Activated B cell treated with CpG ODN at 0.5 μM for 24 hours (primary cell): ENCODE measurements at regions not wholly inside any gene's neighbourhood (a gene's known extent, or its start where the extent isn't known, plus 50 kb on each side); places are given as distances from the start of the nearest gene placed in this dataset.

Experiments used
- ATAC-seq: fragments of 200-7000 bp; cut with Tn5 transposase; one replicate; pipeline ENCODE4 v1.10.0; 2021; ENCODE audit warnings: low read depth, mild to moderate bottlenecking, moderate library complexity
- CTCF ChIA-PET: fragments of 350-600 bp; sonication (Branson Sonifier 250); formaldehyde crosslinking; loops from one replicate; lab custom pipeline; 2021; ENCODE audit warnings: antibody characterized with exemption; lab: Charles Lee
- POLR2A ChIA-PET: fragments of 350-600 bp; sonication (Branson Sonifier 250); formaldehyde crosslinking; loops from one replicate; lab custom pipeline; 2021; ENCODE audit warnings: antibody characterized with exemption; lab: Charles Lee
- DNase-seq: peaks from one replicate; pipeline ENCODE4 v3.0.0; 2022
- H3K27ac Mint-ChIP-seq: one replicate; pipeline ENCODE4 v1.8.0; 2020; ENCODE audit warnings: mixed read lengths
- H3K27me3 Mint-ChIP-seq: one replicate; pipeline ENCODE4 v1.8.0; 2021; ENCODE audit warnings: mixed read lengths
- H3K36me3 Mint-ChIP-seq: one replicate; pipeline ENCODE4 v1.8.0; 2021; ENCODE audit warnings: low read depth, mixed read lengths
- H3K4me1 Mint-ChIP-seq: one replicate; pipeline ENCODE4 v1.8.0; 2021; ENCODE audit warnings: mixed read lengths
- H3K4me3 Mint-ChIP-seq: one replicate; pipeline ENCODE4 v1.8.0; 2020; ENCODE audit warnings: mild to moderate bottlenecking, mixed read lengths
- H3K9me3 Mint-ChIP-seq: one replicate; pipeline ENCODE4 v1.8.0; 2020; ENCODE audit warnings: mixed read lengths
- CTCF ChIP-seq: fragments of 200-600 bp; IDR thresholded peaks from one replicate; pipeline ENCODE4 v1.8.0; 2022; ENCODE audit warnings: antibody characterized with exemption, mild to moderate bottlenecking
- intact Hi-C: fragments of 100-400 bp; cut with micrococcal nuclease; formaldehyde crosslinking; loops from one replicate; pipeline ENCODE4 v1.15.1; 2024

DNA sequence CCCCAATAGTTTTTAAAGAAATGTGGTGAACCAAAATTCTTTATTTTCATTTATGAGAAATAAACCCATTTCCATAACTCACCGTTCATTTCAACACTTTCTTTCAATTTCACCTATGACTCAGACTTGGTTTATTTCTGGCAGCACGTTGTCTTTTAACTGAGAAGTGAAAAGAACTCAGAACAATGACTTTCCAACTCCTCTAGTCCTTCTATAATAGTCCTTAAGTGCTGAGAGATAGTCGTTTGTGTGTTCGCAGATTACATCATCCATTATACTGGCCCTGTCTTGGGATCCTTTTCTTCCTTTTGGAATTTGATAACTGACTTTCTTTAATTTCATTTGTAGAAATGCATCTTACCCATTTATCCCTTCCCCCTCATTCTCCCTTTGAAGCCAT lies 113.6 kb downstream of the GLUD2 start:
- peaks cover 2% of the 10 kb centered on the region for H3K4me1 Mint-ChIP-seq
- H3K4me3 Mint-ChIP-seq, result no peak overlapping the region
- ATAC-seq (no peak), DNase-seq (no peak)
- ChIA-PET CTCF (no interaction called here), POLR2A (no interaction called here)
- H3K36me3 Mint-ChIP-seq, result no peaks in the 10 kb centered on the region
- no peaks in the 10 kb centered on the region for H3K27me3 Mint-ChIP-seq
- H3K9me3 Mint-ChIP-seq, result no peaks in the 10 kb centered on the region
- H3K27ac Mint-ChIP-seq, result no peak overlapping the region
- TF ChIP-seq CTCF, result no peak
- intact Hi-C loops, result no loop called here

DNA sequence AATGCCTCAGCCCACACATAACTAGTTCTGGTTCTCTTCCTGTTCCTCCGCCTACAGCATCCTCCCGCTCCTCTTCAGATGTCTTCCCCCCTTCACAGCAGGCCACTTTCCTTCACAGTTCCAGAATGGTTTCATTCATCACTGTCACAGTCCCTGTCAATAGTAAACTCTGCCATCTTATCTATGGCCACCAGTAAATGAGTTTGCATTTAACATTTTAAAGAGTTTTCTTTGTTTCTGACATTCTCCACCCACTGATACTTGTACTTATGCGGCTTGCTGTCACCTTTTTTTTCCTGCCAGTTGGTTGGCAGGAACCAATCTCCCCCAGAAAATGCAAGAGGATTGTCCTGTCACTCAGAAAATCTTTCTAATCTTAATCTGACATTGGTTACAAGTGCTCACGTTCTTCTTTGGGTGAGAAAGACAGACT lies 114.1 kb downstream of the GLUD2 start:
- H3K4me3 Mint-ChIP-seq, result no peak overlapping the region
- POLR2A ChIA-PET, result no interaction called here
- H3K36me3 Mint-ChIP-seq, result no peaks in the 10 kb centered on the region
- CTCF ChIA-PET, result no interaction called here
- ATAC-seq (no peak), DNase-seq (no peak)
- no peaks in the 10 kb centered on the region for H3K9me3 Mint-ChIP-seq
- TF ChIP-seq CTCF, result no peak
- peaks cover 2% of the 10 kb centered on the region for H3K4me1 Mint-ChIP-seq
- intact Hi-C loops, result no loop called here
- H3K27me3 Mint-ChIP-seq, result no peaks in the 10 kb centered on the region
- no peak overlapping the region for H3K27ac Mint-ChIP-seq

DNA sequence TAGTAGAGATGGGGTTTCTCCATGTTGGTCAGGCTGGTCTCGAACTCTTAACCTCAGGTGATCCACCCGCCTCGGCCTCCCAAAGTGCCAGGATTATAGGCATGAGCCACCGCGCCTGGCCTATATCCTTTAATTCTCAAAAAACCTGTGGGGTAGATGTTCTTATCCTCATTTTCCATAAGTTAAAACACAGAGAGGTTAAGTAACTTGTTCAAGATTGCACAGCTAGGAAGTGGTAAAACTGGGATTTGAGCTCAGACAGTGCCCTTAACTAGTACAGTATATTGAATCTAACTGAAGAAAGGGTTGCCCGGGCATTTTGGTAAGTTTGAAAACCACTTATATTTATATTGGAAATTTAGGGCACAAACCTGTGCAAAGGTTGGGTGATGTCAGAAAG lies 116.0 kb downstream of the GLUD2 start:
- intact Hi-C loops, result no loop called here
- Mint-ChIP-seq H3K36me3 (no peaks in the 10 kb centered on the region), H3K4me1 (peaks cover 2% of the 10 kb centered on the region), H3K27me3 (no peaks in the 10 kb centered on the region), H3K9me3 (no peaks in the 10 kb centered on the region), H3K4me3 (no peak overlapping the region), H3K27ac (no peak overlapping the region)
- DNase-seq (no peak), ATAC-seq (no peak)
- TF ChIP-seq CTCF, result no peak
- CTCF ChIA-PET, result no interaction called here
- POLR2A ChIA-PET, result no interaction called here

DNA sequence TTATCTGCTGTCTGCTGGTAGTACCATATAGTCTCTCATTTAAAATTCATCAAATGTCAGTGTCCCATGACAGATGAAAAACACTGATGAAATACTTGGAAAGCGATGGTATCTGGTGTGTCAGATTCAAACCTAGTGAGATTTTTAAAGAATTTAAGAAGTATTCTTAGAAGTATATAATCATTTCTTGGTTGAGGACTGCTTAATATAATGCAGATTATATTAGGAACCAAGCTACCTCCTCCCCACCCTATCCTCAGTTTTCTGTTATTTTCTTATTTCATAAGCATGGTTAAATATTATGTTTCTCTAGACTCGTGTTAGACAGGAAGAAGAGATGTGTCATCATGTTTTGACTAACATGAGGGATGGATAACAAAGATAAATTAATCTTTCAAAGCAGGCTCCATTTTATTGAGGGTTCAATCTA lies 118.5 kb downstream of the GLUD2 start:
- Mint-ChIP-seq H3K4me1 (peaks cover 2% of the 10 kb centered on the region), H3K9me3 (no peaks in the 10 kb centered on the region), H3K36me3 (no peaks in the 10 kb centered on the region), H3K27me3 (no peaks in the 10 kb centered on the region), H3K4me3 (no peak overlapping the region), H3K27ac (no peak overlapping the region)
- no peak for ATAC-seq
- DNase-seq, result no peak
- POLR2A ChIA-PET, result no interaction called here
- intact Hi-C loops, result no loop called here
- no peak for TF ChIP-seq CTCF
- CTCF ChIA-PET, result no interaction called here

DNA sequence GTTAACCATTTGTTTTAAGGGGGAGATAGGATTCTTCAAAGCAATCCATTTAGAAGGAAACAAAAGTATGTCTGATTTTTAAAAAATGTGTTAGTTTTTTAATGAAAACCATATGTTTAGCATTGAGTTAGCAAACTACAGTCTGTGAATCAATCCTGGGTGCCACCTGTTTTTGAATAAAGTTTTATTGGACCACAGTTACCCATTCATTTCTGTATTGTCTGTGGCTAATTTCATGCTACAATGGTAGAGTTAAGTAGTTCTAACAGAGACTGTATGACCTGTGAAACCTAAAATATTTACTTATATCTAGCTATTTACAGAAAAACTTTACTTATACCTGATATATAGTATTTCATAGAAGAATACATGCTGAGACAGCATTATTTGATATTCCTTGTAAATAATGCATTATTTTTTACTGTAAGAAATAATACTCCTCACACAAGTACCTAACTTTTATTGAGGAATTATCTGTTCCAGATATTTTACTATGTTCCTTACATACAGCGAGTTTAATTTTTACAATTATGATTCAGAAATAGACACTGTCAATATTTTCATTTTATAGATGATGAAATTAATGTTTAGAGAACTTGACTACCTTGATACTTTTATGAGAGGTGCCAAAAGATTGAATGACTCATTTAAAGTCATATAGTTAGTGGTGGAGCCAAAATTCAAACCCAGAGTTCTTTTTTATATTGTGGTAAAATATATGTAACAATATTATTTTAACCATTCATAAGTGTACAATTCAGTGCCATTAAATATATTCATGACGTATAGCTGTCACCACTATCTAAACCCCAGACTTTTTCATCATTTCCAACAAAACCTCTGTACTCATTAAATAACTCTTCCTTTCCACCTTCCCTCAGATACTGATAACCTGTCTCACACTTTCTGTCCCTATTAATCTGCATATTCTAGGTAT lies 122.0 kb downstream of the GLUD2 start:
- ChIA-PET CTCF (no interaction called here), POLR2A (no interaction called here)
- H3K9me3 Mint-ChIP-seq, result no peaks in the 10 kb centered on the region
- ATAC-seq (no peak), DNase-seq (no peak)
- intact Hi-C loops, result no loop called here
- no peaks in the 10 kb centered on the region for H3K27me3 Mint-ChIP-seq
- H3K27ac Mint-ChIP-seq, result no peak overlapping the region
- H3K36me3 Mint-ChIP-seq, result no peaks in the 10 kb centered on the region
- TF ChIP-seq CTCF, result no peak
- H3K4me3 Mint-ChIP-seq, result no peak overlapping the region
- H3K4me1 Mint-ChIP-seq, result no peaks in the 10 kb centered on the region
